ACHN (cell line): ENCODE measurements at regions not wholly inside any gene's neighbourhood (a gene's known extent, or its start where the extent isn't known, plus 50 kb on each side); places are given as distances from the start of the nearest gene placed in this dataset.

ENCODE experiments used
- DNase-seq: peaks from one replicate; pipeline ENCODE4 v3.0.0-alpha.2; 2015
- in situ Hi-C: cut with HindIII; loops from 2 replicates; pipeline ENCODE4 v1.10.0; 2017; ENCODE audit warnings: low sequenced_read_pairs, low pct_ligation_motif_present, low pct_unique_long_range_greater_than_20kb

DNA sequence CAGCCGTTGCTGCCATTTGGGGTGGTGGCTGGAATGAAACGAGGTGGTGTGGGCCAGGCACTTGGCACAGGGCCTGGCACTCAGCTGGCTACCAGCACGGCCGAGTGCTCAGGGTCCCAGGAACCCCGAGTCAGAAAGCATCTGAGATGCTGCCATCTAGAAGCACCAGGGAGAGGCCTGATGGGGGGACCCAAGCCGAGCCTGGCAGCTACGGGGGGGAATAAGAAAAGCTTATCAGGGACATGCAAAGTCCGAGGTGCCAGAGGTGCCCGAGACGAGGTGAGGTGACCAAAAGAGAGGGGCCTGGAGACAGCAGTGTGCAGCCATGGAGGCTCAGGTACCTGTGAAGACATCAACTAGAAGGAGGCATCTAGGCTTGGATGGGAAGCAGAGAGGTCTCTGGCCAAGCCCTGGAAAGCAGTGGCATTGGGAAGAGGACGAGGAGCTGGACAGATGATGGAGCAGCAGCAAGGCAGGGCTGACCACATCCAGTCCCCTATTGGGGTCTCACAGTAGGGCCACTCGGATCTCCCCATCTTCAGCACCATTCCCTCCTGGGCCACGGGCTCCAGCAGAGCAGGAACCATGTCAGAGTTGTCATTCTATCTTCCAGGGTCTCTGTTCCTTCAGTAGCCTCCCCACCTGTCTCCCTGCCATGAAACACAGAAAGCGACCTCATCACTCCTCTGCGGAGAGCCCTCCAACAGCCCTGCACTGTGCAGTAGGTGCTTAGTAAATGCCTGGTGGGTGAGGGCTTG lies 59.3 kb upstream of the DIO3 start:
- no peak for DNase-seq
- in situ Hi-C loops, result no loop called here

DNA sequence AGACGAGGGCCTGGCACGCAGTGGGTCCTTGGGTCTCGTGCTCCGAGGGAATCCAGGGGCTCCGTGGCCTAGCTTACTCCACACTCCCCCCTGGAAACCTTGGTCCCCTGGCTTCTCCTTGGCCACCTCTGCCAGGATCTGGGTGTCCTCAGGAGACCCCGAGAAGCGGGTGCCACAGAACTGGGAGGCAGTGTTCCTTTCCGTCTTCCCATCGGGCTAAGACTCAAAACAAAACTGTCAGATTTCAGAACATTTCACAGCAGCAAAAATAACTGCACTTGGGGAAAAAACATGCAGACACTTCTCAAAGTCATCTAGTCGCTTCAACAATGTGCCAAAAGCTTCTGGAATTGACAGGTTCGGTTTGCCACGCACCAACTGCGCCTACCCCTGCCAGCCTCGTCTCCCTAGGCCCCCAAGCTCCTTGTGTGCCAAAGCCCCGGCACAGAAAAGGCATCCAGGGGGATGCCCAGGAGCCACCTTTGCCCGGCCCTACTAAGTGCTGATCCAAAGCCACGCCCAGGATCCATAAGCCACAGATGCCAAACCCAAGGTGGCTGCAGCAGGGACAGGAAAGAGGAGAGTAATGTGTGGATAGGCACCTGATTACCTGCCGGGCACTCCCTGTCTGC lies 58.4 kb upstream of the DIO3 start:
- DNase-seq, result no peak
- in situ Hi-C loops, result no loop called here

DNA sequence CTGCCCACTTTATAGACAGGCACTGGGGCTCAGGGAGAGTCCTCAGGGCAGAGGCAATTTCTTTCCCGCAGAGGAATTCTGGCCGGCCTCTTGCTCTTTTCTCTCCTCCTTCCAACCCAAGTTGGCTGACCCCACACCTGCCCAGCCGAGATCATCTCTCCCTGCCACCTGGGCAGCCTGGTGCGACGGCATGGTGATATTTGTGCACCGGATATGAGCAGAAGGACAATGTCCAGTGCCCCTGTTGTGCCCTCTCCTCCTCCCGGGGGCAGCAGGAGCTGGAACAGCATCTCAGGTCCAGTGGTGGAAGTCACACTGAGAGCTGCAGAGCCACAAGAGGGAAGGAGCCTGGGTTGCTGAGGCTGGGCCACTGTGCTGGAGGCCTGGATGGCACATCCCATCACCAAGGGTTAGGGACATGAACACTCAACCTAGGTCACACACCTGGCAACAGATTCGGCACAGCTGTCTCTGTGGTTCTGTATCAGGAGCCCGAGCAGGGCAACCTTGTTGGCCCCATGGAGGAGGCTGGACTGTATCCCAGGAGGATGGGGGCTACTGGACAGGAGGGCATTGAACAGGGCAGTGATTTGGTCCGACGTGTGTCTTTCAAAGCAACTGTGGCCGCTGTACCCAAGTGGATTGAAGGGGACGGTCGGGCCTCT lies 57.7 kb upstream of the DIO3 start:
- no peak for DNase-seq
- in situ Hi-C loops, result no loop called here

DNA sequence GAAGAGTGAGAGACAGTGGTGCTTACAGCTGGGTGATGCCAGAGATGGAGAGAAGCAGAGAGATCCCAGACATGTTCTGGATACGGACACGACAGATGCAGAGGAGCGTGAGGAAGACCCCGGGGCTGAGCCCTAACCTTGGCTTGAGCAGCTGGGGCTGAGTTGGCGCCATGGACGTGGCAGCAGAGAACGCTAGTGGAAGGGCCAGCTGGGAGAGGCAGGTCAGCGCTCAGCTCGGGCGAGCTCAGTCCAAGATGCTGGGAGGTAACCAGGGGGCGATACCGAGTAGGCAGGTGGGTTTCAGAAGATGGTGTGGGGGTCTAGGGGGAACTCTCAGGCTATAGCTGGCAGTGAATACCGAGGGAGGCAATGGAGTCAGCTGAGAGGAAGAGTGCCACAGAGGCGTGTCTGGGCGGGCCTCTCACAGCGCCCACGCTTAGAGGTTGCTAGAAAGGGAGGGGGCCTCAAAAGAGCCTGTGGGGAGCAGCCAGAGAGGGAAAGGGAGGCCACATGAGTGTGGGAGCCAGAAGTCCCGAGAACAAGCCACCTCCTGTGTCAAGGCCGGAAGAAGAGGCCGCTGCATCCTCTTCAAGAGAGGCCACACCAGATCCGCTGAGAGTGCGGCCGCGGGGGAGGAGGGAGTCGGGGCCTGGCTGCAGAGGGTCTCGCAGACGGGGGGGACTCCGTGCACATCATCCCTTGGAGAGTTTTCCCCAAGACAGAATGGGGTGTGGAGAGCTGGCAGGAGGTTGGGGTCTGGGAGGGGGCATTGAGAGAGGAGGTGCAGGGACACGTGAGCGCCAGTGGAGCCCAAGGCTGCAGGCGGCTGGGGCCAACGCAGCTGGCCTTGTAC lies 57.0 kb upstream of the DIO3 start:
- in situ Hi-C loops, result no loop called here
- DNase-seq, result no peak

DNA sequence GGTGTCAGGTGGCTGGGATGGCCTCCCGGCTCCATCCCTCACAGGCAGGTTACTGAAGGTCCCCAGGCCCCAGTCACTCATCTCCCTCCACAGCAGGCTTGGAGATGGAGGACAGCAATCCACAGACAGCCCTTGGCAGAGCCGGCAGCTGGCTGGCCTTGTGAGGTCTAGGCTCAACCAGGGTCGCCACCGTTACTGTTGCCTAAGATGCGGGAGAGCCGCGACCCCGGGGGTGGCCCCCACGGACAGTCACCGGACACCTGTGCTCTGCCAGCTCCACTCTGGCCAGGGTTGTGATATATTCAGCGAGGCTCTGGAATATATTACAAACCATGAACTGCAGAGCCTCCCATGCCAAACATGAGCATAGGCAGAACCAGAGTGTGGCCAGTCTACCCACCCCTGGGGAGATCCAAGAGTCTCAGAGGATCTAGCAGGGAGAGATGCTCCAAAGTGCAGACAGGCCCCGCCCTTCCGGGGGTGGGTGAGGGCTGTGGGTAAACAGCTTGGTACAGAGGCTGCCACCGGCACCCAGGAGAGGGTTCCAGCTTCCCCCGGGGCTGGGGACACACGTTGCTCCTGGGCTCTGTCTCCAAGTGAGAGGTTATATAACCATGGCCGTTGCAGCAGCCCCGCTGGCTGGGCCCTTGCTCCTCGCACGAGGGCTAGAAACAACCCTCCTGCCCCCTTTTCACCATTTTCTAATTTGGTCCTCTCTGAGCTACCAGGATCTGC lies 55.9 kb upstream of the DIO3 start:
- in situ Hi-C loops, result no loop called here
- DNase-seq, result no peak

DNA sequence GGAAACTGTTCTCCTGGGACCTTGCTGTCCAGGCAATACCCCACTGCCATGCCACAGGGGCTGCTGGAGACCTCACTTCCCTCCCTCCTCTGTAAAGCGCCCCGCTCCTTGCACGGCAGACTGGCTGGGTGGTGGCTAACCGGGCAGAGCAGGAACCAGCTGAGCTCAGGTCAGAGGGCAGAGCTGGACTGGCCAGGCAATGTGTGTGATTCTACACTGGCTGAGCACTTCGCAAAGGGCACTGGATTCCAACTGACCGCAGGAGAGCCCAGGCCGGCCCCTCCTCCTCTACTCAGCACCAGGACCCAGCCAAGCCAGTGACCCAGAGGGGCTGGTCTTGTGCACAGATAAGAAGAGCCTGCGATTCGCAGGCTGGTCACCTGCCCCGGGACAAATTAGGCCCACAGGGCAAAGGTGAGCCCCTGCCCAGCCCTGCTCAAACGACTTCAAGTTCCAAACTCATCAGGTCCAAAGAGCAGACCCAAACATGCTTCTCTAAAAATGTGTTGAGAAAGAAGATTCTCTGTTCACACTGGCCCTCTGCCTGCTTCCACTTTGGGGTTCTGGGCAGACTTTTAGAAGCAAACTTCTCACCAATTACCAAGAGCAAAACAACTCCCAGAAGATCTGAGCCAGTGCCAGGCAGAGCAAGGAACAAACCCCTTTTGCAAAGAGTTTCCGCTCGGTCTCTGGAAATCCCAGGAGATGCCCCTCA lies 54.9 kb upstream of the DIO3 start:
- no peak for DNase-seq
- in situ Hi-C loops, result no loop called here

DNA sequence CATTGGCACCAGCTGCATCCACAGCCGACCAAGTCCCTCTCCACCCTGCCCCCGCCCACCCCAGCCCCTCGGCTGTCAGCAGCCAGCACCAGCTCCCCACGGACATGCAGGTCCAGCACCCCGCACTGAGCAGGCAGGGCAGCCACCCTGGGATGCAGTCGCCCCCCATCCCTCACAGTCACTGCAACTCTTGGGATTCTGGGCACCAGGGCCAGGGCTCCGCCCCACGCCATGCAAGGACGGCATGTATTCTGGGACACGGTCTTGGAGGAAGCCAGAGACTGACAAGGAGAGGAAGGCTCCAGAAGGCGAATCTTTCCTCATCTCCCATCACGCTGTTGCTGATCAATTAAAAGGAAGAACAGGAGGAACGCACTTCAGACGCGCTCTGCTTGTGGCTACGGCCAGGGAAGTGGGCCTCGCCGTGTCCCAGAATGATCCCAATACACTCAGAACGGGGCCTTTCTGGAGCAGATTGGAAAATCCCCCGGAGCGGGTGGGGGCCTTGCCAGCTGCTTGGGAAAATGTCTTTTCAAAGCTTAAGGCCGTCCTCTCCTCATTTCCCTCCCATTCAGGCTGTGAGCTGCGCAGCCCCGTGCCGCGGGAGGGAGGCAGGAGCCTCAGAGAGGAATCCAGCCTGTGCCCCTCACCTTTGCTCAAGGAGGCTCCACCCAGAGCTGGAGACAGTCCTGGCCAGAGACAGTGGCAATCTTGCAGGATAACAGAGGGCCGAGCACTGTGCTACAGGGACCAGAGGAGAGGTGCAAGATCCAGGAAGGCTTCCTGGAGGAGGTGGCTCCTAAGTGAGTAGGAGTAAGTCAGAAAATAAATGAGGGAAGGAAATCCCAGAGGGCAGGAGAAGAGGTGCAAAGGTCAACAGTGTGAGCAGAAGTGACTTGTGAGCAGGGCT lies 54.1 kb upstream of the DIO3 start:
- in situ Hi-C loops, result no loop called here
- no peak for DNase-seq

DNA sequence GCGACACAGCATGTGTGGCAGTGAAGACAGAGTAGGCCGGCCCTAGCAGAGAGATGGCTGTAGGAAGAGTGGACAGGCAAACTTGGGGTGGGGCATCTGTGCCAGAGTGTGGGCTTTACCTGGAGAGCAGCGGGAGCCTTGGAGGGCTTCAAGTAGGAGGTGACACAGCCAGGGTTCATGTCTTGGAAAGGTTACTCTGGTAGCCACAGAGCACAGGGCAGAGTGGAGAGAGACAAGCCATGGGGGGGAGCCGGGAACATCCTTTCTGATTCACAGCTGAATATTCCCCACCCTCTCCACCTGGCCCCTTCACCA lies 53.5 kb upstream of the DIO3 start:
- no peak for DNase-seq
- in situ Hi-C loops, result no loop called here

DNA sequence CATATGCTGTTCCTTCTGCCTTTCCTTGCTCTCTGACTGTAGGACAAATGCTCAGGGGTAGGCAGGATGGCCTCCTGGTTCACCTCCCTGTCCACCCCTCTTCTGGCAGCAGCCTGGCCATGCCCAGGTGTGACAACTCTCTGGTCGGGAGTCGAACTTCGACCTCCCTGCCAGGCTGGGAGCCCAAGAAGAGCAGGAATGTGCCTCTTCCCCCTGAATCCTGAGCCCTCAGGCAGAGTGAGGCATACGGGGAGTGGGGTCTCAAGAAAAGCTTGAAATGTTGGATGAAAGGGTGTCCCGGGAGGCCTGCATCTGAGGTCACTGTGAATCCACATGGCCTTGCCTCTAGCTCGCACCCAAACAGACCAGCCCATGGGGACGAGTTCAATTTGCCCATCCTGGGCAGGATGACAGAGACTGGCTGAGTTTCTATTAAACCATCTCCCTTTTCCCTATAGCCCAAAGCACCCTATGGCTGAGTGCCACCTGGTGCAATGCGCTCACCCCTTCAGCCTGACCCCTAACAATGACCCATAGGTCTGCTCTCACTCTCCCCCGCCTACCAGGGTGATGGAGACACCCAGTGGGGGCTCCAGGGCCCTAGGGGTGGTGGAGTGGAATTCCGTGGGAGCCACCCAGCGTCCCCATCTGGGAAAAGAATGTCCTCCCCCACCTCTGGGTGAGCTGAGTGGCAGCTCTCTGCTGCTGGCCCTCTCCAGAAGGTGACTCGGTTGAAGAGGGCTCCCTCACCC lies 52.9 kb upstream of the DIO3 start:
- in situ Hi-C loops, result no loop called here
- DNase-seq, result no peak

DNA sequence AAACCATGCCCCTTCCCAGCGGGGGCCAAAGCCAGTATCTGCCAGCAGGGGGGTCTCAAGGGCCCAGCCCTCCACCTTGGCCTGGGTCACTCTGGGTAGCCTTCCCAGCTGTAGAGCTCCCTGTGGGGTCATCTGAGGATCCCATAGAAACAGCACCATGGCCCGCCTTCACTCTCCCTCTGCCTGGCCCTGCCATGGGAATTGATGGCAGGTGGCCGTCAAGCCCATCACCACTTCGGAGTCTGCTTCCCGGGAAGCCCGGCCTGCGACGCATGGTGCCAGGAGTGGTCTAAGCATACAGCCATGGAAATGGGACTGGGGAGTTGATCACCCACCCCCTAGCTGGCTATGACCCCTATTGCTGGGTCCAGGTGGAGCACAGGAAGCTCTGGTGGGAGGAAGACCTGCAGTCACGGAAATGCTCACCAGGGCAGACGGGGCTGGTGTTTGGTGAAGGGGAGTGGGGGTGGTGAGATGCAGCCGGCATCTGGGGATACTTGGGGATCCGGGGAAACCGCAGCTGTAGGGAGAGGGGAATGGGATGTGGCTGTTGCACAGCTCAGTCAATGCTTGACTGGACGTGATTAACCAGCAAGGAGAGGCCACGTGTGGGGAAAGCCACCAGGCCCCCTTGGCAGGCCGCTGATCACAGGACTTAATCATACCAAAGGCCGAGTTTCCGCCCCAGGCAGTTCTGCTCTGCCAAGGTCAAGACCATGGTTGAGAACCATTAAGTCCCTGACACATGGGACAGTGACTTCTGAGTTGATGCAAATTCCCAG lies 52.2 kb upstream of the DIO3 start:
- DNase-seq, result no peak
- in situ Hi-C loops, result no loop called here

DNA sequence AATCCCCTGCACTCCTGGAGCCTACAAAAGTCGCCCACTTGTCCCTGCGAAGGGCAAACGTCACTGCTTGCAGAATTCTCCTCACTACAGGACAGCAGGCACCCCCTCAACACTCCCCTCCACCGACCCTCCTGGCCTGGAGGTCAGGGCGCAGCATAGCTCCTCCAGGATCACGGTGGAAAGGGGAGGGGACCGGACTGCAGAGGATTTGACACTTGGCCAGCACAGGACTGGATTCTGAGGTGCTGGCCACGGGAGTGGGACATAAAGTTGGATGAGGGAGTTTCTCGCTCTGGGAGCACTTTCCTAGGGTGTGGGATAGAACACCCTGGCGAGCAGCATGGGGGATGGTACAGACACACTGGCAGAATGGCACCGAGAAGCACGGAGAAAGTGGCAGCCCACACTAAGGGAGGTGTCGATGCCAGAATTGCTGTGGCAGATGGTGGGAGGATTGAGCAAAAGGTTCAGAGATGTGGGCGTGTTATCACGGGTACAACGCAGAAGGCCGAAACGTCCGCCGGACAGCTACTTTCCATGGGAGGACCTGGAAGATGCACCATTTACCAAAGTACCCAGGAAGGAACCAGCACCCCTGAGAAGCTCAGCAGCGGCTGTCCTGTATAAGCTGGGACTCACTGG lies 51.4 kb upstream of the DIO3 start:
- no peak for DNase-seq
- in situ Hi-C loops, result no loop called here

DNA sequence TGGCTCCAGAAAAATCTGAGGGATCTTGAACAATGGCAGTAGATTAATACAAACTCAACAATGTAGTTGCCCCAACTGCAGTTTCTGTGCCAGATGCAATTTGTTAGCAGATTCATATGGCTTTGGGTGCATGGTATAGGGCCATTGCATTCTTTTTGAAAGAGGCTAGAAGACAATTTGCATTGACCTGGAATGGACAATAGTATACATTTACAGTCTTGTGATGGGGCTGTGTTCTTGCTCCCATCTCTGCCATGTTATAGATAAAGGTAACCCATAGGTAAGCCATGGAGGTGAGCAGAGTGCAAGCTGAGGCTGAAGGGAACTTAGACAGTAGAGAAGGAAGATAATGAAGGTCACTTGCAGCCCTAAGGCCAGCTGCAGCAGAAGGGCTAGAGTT lies 50.1 kb upstream of the DIO3 start:
- no peak for DNase-seq
- in situ Hi-C loops, result no loop called here
